GM12872 (cell line): ENCODE measurements at regions not wholly inside any gene's neighbourhood (a gene's known extent, or its start where the extent isn't known, plus 50 kb on each side); places are given as distances from the start of the nearest gene placed in this dataset.

Experiments
- TF ChIP-seq, protein P1 (sequence below): IDR thresholded peaks from 3 replicates; pipeline ENCODE4 v1.5.1; 2011; ENCODE audit warnings: low read depth, mild to moderate bottlenecking, low read length, moderate library complexity; ENCODE audit not compliant: insufficient read depth

DNA sequence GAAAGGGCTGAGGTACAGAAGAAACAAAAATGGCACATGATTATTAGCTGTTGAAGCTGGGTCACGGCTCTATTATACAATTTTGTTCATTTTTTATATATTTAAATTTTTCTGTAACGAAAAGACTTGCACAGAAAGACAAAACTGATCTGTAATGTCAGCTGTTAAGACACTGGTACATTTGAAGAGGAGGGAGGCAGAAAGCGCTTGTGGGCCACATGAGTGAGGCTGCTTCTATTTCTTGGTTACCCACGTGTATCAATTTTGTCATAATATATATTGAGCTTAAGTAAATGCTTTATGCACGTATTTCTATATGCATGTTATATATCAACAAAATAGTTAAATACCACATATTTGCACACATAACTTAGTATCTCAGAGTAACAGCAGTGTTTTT lies 151.8 kb upstream of the KCNJ18 start:
- TF ChIP-seq, protein P1, sequence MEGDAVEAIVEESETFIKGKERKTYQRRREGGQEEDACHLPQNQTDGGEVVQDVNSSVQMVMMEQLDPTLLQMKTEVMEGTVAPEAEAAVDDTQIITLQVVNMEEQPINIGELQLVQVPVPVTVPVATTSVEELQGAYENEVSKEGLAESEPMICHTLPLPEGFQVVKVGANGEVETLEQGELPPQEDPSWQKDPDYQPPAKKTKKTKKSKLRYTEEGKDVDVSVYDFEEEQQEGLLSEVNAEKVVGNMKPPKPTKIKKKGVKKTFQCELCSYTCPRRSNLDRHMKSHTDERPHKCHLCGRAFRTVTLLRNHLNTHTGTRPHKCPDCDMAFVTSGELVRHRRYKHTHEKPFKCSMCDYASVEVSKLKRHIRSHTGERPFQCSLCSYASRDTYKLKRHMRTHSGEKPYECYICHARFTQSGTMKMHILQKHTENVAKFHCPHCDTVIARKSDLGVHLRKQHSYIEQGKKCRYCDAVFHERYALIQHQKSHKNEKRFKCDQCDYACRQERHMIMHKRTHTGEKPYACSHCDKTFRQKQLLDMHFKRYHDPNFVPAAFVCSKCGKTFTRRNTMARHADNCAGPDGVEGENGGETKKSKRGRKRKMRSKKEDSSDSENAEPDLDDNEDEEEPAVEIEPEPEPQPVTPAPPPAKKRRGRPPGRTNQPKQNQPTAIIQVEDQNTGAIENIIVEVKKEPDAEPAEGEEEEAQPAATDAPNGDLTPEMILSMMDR, result no peak

DNA sequence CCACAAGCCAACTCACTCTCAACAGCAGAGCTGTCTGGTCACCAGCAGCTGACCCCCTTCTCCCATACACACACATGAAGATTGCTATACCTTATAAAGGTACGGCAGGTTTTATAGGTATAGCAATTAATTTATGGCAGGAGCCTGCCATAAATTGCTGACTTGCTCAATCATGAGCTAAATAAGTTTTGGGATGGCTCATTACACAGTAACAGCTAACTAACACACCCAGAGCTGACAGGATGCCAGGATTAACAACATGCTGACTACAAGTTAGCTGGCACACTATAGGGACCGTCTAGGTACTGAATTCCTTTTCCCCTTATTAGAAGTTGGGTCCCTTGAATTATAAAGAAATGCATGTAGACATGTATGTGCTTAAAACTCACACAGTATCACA lies 150.3 kb upstream of the KCNJ18 start:
- TF ChIP-seq, protein P1, result no peak

DNA sequence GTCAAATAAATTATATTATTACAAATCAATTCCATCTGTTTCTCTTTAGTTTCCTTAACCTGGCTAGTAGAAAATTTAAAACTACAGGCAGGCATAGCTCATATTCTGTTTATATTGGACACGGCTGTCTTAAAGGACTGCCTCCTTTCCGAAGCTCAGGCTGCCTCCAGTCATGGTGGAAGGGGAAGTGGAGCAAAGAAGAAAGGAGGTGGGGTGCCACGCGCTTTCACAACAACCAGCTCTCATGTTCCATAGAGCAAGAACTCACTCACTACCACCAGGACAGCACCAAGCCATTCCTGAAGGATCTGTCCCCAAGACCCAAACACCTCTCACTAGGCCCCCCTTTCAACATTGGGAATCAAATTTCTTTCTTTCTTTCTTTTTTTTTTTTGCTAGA lies 149.3 kb upstream of the KCNJ18 start:
- TF ChIP-seq, protein P1, result no peak

DNA sequence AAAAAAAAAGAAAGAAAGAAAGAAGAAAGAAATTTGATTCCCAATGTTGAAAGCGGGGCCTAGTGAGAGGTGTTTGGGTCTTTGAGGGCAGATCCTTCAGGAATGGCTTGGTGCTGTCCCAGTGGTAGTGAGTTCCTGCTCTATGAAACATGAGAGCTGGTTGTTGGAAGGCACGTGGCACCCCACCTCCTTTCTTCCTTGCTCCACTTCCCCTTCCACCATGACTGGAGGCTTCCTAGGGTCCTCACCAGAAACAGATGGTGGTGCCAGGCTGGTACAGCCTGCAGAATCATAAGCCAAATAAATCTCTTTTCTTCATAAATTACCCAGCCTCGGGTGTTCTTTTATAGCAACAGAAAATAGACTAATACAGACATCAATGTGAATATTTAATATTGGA lies 147.3 kb upstream of the KCNJ18 start:
- TF ChIP-seq, protein P1, result no peak

DNA sequence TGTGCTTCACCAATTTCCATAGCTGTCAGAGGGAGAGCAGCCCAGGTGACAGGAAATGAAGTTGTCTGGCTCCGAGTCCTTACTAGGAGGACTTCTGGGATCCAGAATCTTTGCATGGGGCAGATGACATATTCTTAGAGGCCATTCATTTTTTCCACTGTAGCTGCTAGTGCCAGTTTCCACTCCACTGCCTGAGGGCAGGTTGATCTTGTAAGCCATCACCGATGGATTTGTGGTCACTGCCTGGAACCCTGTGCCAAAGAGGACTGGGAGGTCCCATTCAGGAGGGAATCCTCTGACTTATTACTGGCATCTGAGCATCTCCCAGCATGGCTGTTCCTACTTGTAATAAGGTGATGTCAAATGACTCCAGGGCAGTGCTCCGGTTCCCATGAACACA lies 144.1 kb upstream of the KCNJ18 start:
- TF ChIP-seq, protein P1, result no peak

DNA sequence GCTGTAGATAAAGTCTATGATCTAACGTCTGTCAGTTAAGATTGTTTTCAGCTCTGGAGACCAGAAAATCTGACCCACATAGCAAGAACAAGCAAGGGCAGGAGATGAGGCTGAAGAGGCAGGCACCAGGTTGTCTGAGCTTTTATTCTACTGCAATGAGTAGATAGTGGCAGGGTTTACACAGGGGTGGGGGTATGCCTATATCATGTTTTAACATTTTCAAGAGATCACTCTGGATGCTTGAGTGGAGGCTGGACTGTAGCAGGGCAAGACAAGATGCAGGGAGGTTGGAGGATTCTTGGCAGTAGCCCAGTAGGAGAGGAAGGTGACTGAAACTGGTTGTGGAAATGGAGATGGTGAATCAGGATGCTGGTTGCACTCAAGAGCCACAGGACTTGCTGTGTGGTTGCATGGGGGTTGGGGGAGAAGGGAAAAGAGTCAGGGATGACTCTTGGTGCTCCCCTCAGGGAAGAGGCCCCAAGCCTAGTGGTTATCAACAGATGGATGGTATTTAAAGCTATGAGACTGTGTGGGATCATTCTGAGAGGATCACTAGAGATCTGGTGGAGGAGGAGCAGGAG lies 143.1 kb upstream of the KCNJ18 start:
- TF ChIP-seq, protein P1, result no peak

DNA sequence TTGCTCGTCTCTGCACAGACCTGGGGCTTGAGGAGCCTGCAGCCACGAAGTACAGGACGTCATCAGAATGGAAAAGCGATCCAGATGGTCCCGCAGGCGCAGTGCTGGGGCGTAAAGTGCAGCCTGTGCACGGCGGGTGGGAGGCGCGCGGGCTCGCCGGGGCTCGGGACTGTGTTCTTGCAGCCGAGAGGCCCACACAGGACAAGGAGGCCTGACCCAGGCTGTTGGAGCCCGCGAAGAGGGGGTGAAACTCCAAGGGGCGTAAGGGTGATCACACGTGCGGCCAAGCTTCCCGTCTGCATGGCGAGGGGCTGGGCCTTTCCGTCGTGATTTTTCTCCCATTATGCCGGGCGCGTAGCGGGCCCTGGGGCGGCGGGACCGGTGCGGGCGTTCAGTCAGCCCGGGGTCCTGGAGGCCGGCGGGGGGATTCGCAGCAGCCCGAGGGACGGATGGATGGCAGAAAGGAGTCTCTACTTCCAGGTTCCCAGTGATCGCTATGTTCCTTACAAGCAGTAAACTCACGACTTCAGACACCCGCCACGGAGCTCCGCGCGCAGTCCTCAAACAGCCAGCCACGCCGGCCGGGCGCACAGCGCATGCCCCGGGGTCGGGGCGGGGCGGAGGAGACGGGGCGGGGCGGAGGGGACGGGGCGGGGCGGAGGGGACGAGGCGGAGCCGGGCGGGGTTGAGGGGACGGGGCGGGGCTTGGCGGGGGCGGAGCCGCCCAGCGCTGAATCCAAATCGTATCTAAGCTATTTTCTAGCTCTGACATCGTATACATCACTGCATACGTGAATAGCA lies 141.0 kb upstream of the KCNJ18 start:
- TF ChIP-seq, protein P1, result no peak
